ENCODE measurements at regions not wholly inside any gene's neighbourhood (a gene's known extent, or its start where the extent isn't known, plus 50 kb on each side); places are given as distances from the start of the nearest gene placed in this dataset.
A peak's percentile ranks its signal among the peaks of the same experiment; 100 is the strongest.

DNA sequence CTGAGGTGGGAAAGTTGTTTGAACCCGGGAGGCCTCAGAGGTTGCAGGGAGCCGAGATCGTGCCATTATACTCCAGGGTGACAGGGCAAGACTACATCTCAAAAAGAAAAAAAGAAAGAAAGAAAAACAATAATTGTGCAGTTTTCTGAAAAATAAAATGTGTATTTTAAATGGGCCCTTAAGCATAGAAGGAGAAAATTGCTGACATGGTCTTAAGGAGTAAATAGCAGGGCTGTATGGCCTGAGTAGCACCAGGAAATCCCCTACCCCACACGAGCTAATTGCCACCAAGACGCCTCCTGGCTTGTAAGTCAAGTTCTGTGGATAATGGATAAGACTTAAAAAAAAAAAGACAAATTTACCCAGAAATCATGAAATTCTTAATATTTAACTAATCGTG lies 271.4 kb upstream of the NCKAP5 start:
- no peak overlapping the region for H3K4me3 Mint-ChIP-seq
- no peak overlapping the region for H3K27ac Mint-ChIP-seq
- no peaks in the 10 kb centered on the region for H3K9me3 Mint-ChIP-seq
- peaks cover 3% of the 10 kb centered on the region for H3K4me1 Mint-ChIP-seq
- no peak for ATAC-seq (ENCODE audit: low read depth)
- H3K27me3 Mint-ChIP-seq, result no peaks in the 10 kb centered on the region
- POLR2A ChIA-PET, result no interaction called here
- DNase-seq, result no peak
- no peaks in the 10 kb centered on the region for H3K36me3 Mint-ChIP-seq

DNA sequence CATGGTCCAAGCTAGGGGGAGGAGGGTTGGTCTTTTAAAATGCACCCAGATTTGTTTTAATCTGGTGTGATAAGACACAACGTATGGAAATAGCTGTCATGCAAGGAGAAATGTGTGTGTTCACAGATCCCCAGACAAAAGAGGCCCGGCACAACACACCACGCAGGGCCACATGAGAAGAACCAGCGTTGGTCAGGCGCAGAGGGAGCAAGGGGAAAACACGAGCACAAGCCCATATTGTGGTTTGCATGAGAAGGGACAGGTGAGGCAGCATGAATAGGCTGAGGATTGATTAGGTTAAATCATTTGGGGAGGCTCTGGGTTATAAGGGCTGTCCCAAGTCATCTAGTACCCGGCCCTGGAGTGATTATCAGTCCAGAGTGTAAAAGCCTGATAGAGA lies 272.5 kb upstream of the NCKAP5 start:
- no peaks in the 10 kb centered on the region for H3K9me3 Mint-ChIP-seq
- peaks cover 3% of the 10 kb centered on the region for H3K4me1 Mint-ChIP-seq
- no peak overlapping the region for H3K4me3 Mint-ChIP-seq
- ATAC-seq (ENCODE audit: low read depth), result no peak
- no peak for DNase-seq
- H3K27ac Mint-ChIP-seq, result no peak overlapping the region
- no peaks in the 10 kb centered on the region for H3K27me3 Mint-ChIP-seq
- POLR2A ChIA-PET, result no interaction called here
- no peaks in the 10 kb centered on the region for H3K36me3 Mint-ChIP-seq

DNA sequence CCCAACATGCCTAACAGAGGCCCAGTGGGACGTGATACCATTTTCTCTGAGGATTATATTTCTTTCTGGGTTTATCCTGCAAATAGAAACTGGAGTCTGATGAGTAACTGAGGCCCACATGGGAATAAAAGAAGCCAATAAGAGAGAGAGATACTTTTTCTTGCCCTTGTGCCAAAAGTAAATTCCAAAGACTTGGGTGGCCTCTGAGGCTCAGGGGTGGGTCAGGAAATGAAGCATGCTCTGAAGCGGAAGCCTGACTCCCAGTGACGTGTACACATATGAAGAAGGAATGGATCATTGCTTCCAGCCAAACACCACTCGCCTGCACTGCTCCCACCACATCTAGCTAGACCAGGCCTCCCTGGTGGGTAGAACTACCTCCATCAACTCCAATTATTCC lies 273.6 kb upstream of the NCKAP5 start:
- Mint-ChIP-seq H3K9me3 (no peaks in the 10 kb centered on the region), H3K36me3 (no peaks in the 10 kb centered on the region), H3K4me1 (peaks cover 3% of the 10 kb centered on the region), H3K27me3 (no peaks in the 10 kb centered on the region), H3K27ac (no peak overlapping the region), H3K4me3 (no peak overlapping the region)
- no peak for DNase-seq
- POLR2A ChIA-PET, result no interaction called here
- no peak for ATAC-seq (ENCODE audit: low read depth)

DNA sequence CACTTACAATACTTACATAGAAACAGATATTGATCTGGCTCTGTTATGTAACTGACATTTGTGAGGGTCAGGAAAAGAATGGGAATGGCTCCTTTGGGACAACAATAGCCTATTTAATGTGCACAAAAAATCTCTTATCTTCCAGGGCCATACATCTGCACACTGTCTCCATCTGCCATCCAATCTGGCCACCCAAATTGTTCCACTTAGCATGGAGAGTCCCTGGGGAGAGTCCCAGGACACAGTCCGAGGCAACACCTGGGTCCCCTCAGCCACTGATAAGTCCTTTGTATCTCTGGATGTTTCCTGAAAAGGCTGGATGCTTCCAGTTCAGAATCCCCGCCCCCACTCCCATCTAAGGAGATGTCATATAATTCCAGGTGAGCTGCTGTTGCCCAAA lies 274.2 kb upstream of the NCKAP5 start:
- Mint-ChIP-seq H3K27me3 (no peaks in the 10 kb centered on the region), H3K4me1 (peaks cover 3% of the 10 kb centered on the region), H3K36me3 (no peaks in the 10 kb centered on the region), H3K4me3 (no peak overlapping the region), H3K27ac (no peak overlapping the region), H3K9me3 (no peaks in the 10 kb centered on the region)
- no peak for ATAC-seq (ENCODE audit: low read depth)
- DNase-seq, result no peak
- POLR2A ChIA-PET, result no interaction called here

DNA sequence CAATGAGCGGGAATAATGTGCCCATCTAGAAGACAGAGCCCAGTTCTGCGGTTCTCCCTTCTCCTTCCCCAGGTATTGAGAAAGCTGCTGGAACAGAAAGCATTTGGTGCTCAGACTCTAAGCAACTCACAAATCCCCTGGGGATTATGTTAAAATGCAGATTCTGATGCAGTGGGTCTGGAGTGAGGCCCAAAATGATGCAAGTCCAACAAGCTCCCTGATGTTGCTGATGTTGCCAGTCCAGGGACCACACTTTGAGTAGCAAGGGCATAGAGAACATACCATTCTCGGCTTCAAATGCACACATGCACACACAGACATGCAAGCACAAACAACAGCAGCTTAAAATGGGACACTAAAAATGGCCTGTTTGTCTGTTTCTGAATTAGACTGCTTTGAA lies 274.8 kb upstream of the NCKAP5 start:
- no peak for DNase-seq
- no peak for ATAC-seq (ENCODE audit: low read depth)
- Mint-ChIP-seq H3K27me3 (no peaks in the 10 kb centered on the region), H3K9me3 (no peaks in the 10 kb centered on the region), H3K4me3 (no peak overlapping the region), H3K36me3 (no peaks in the 10 kb centered on the region), H3K27ac (no peak overlapping the region), H3K4me1 (peaks cover 3% of the 10 kb centered on the region)
- POLR2A ChIA-PET, result no interaction called here

DNA sequence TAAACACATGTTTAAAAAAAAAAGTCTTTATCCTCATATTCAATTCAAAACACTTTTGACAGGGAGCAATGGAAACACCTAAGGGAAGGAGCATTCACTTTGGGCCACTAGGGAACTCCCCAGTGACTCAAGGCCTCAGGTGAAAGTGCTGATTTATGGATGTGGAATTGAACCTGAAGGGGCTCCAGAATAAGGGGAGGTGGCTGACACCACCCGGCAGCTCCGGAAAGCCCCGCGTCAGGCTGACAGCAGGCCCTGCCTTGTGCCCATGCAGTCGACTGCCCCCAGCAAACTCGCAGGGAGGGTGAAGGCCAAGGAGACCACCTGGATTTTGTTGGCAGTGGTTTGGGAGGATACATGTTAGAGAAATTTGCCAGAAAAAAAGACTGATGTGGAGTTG lies 275.3 kb upstream of the NCKAP5 start:
- Mint-ChIP-seq H3K27ac (no peak overlapping the region), H3K27me3 (no peaks in the 10 kb centered on the region), H3K4me3 (no peak overlapping the region), H3K36me3 (no peaks in the 10 kb centered on the region), H3K9me3 (no peaks in the 10 kb centered on the region), H3K4me1 (peaks cover 3% of the 10 kb centered on the region)
- POLR2A ChIA-PET, result no interaction called here
- ATAC-seq (ENCODE audit: low read depth), result no peak
- no peak for DNase-seq

DNA sequence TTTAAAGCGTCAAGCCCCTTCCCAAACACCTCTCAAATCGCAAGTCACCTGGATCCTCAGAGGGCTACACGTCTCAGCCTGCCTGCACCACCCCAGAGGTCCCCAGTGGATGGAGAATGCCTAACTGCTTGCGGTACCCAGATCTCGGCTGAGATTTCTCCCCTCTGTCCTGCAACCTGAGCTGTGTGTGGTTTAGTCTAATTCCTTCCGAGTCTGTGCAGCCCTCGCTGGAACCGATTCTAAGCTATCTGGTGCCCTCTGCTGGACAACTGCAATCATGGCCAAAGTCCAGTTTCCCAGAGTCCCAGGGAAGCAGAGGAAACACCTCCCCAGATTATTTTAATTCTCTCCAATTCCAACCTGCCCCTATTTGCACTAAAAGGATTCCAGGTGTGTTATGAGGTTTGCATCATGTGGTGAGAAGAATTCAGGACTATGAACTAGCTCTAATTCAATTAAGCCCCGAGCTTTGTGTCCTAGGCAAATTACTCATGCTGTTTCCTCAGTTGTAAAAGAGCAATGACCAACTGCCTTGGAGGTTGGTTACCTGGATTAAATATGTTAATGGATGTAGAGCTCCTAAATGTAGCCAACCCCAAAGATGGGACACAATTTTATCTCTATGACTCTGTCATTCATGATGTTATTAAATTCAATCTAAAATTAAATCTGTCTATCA lies 276.1 kb upstream of the NCKAP5 start:
- H3K9me3 Mint-ChIP-seq, result no peaks in the 10 kb centered on the region
- ATAC-seq (ENCODE audit: low read depth) (peak; percentile 75), DNase-seq (peak; percentile 39)
- H3K4me1 Mint-ChIP-seq, result peaks cover 3% of the 10 kb centered on the region
- no peak overlapping the region for H3K4me3 Mint-ChIP-seq
- POLR2A ChIA-PET, result no interaction called here
- H3K27me3 Mint-ChIP-seq, result no peaks in the 10 kb centered on the region
- no peaks in the 10 kb centered on the region for H3K36me3 Mint-ChIP-seq
- no peak overlapping the region for H3K27ac Mint-ChIP-seq

DNA sequence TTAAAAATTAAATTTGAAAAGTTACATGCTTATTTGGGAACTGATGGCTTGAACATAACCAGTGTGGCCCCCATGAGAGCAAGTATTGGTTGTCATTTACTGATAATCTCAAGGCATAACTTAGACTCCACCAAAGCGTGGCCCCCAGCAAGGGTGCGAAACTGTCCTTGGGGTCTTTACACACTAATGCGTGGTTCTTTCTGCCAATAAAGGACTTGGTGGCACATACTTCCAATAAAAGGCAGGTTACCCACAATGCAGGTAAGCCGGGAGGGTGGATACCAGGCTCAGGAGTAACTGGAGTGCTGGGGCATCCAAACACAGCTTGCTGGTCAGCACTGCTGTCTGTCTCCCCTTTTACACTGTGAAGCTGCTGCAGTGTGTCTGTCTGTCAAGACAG lies 278.2 kb upstream of the NCKAP5 start:
- Mint-ChIP-seq H3K27ac (no peak overlapping the region), H3K36me3 (no peaks in the 10 kb centered on the region), H3K4me3 (no peak overlapping the region), H3K4me1 (peaks cover 3% of the 10 kb centered on the region), H3K9me3 (no peaks in the 10 kb centered on the region), H3K27me3 (no peaks in the 10 kb centered on the region)
- no peak for DNase-seq
- POLR2A ChIA-PET, result no interaction called here
- ATAC-seq (ENCODE audit: low read depth), result no peak

DNA sequence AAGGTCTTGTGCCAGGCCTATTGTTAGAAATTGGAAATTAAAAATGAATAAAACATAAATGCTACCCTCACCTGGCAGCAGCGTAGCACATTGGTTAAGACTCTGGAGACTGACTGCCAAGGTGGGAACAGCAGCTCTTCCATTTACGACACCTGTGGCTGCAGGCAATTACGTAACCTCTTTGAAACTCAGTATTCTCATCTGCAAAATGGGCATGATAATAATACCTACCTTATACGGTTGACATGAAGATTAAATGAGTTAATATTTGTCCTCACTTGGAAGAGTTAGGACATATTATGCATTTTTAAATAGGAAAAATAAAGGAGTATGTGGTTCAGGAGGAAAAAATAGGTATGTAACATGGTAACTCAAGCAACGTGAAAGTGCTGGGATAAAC lies 279.3 kb upstream of the NCKAP5 start:
- Mint-ChIP-seq H3K27ac (no peak overlapping the region), H3K27me3 (no peaks in the 10 kb centered on the region), H3K9me3 (no peaks in the 10 kb centered on the region), H3K36me3 (no peaks in the 10 kb centered on the region), H3K4me1 (peaks cover 3% of the 10 kb centered on the region), H3K4me3 (no peak overlapping the region)
- DNase-seq, result no peak
- ATAC-seq (ENCODE audit: low read depth), result no peak
- POLR2A ChIA-PET, result no interaction called here

DNA sequence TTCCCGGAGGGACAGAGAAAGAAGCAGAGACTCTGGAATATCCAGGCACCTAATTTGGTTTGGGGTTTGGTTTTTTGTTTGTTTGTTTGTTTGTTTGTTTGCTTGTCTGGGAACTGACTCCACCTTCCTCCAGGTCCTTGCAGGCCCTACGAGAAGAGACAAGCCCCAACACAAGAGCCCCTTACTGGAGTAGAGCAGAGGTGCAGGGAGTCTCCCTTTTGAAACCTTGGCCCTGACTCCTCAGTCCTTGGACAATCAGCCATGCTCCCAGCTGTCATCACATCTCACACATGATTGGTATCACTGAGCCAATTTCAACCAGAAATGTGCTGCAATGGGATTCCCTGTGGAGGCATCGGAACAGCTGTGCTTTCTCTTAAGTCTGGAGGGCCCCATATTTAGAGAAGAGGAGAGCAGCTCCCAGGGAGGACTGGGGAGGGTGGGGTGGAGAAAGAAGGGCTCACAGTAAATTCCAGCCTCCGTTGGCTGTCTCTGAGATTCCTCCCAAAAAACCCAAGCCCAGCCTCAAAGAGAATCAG lies 279.9 kb upstream of the NCKAP5 start:
- no peaks in the 10 kb centered on the region for H3K27me3 Mint-ChIP-seq
- H3K4me1 Mint-ChIP-seq, result peaks cover 3% of the 10 kb centered on the region
- H3K9me3 Mint-ChIP-seq, result no peaks in the 10 kb centered on the region
- no peak overlapping the region for H3K27ac Mint-ChIP-seq
- DNase-seq, result no peak
- no peaks in the 10 kb centered on the region for H3K36me3 Mint-ChIP-seq
- no peak overlapping the region for H3K4me3 Mint-ChIP-seq
- no peak for ATAC-seq (ENCODE audit: low read depth)
- POLR2A ChIA-PET, result no interaction called here

DNA sequence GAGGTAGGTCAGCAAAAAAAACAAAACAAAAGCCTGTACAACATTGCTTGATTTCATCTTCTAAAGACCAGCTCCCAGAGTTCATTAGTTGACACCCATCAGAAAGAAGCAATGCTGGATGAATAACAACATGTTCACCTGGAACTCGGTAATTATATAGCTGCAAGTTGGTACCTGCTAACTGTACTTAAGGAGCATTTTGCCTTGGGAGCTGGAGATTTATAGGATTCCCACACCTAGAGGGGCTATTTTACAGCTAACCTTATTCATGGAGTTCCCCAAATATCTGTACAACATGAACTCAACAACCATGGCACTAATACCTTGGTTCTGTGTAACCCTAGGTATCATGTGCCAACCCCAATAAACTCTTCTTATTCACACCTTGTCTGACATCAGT lies 281.1 kb upstream of the NCKAP5 start:
- Mint-ChIP-seq H3K27ac (no peak overlapping the region), H3K4me3 (no peak overlapping the region), H3K4me1 (no peaks in the 10 kb centered on the region), H3K9me3 (no peaks in the 10 kb centered on the region), H3K27me3 (no peaks in the 10 kb centered on the region), H3K36me3 (no peaks in the 10 kb centered on the region)
- POLR2A ChIA-PET, result no interaction called here
- DNase-seq (no peak), ATAC-seq (ENCODE audit: low read depth) (no peak)

DNA sequence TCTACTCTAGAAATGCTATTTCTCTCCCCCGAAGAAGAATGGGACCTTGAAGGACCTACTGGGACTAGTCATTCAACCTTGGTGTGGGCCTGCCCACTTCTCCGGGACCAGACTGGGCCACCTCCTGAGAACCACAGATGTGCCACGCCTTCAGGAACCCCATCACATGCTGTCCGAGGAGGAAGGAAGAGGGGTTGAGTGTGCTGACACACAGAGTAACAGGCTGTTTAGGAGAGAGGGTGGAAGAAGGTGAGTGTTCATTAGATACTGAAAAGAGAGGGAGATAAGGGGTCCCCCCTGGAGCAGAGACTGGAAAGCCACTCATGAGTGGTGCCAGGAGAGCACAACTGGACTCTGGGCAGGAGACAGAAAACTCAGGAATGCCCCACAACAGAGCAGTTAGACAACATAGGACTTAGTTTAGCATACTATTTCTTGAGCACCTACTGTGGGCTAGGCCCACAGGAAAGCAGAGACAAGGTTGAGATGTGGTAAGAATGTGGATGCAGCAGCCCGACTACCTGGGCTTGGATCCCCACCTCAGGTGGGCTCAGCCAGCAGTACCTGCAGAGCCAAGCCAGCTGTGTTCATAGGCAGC lies 286.4 kb upstream of the NCKAP5 start:
- DNase-seq (no peak), ATAC-seq (ENCODE audit: low read depth) (no peak)
- Mint-ChIP-seq H3K27ac (no peak overlapping the region), H3K4me1 (no peaks in the 10 kb centered on the region), H3K36me3 (no peaks in the 10 kb centered on the region), H3K27me3 (peaks cover 3% of the 10 kb centered on the region), H3K4me3 (no peak overlapping the region), H3K9me3 (no peaks in the 10 kb centered on the region)
- POLR2A ChIA-PET, result no interaction called here

DNA sequence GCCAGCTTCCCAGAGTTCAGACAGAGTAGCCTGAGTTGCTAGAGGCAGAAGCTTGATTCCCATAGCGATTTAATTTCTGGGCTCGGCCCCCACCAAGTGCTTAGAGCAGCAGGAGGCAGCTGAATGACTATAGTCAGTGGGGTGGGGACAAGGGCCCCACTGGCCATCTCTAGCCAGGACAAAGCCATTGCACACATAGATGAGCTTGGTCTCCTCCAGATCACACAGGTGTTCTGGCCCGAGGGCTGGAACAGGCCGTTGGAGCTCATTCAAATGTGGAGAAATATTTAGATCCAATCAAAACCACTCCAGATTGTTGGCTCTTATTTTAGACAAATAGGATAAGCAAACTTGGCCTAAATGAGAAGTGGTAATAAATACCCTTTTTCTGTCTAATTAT lies 287.3 kb upstream of the NCKAP5 start:
- DNase-seq (no peak), ATAC-seq (ENCODE audit: low read depth) (no peak)
- Mint-ChIP-seq H3K27ac (no peak overlapping the region), H3K36me3 (no peaks in the 10 kb centered on the region), H3K27me3 (peaks cover 3% of the 10 kb centered on the region), H3K9me3 (no peaks in the 10 kb centered on the region), H3K4me3 (no peak overlapping the region), H3K4me1 (no peaks in the 10 kb centered on the region)
- POLR2A ChIA-PET, result no interaction called here

DNA sequence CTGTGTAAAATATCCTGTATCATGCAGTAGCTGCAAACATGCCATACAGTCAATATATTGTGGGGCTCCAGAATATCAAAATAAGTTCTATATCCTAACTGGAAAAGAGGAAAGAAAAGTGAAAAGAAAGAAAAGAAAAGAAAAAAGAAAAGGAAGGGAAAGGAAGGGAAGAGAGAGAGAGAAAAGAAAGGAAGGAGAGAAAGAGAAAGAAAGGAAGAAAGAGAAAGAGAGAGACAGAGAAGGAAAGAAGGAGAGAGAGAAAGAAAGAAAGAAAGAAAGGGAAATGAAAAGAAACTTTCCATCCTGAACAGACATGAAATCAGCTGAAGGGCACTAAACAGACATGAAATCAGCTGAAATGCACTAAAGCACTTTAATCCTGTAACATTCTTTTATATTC lies 288.4 kb upstream of the NCKAP5 start:
- Mint-ChIP-seq H3K9me3 (no peaks in the 10 kb centered on the region), H3K4me3 (no peak overlapping the region), H3K27me3 (peaks cover 3% of the 10 kb centered on the region), H3K27ac (no peak overlapping the region), H3K4me1 (no peaks in the 10 kb centered on the region), H3K36me3 (no peaks in the 10 kb centered on the region)
- ATAC-seq (ENCODE audit: low read depth) (no peak), DNase-seq (no peak)
- POLR2A ChIA-PET, result no interaction called here
